Kidney glomerular epithelial cell (primary cell): ENCODE measurements at regions not wholly inside any gene's neighbourhood (a gene's known extent, or its start where the extent isn't known, plus 50 kb on each side); places are given as distances from the start of the nearest gene placed in this dataset.
"Not testable (repeated sequence)": the region's sequence is repeated elsewhere in the genome, so short reads cannot be mapped to it uniquely, and the experiment has no call there.

Experiments
- DNase-seq: peaks from one replicate; lab custom pipeline; 2025; lab: John Stamatoyannopoulos, UW

DNA sequence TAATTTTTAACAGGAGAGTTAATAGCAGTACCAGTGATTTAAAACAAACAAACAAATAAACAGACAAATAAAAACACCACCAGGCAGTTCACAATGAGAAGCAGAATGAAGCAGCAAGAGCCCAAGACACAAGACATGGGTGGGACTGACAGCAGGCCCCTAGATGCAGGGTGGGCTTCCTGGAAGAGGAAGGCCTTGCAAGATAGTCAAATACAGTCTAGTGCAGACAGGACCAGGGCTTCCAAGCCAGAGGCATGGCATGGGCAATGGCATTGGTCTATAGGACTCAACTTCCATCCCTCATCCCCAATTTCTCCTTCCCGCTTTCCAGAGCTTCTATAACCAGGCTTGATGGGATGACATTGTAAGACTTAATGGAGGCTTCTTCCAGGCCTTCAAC is 645.1 kb downstream of the UQCRFS1 start:
- no peak for DNase-seq

DNA sequence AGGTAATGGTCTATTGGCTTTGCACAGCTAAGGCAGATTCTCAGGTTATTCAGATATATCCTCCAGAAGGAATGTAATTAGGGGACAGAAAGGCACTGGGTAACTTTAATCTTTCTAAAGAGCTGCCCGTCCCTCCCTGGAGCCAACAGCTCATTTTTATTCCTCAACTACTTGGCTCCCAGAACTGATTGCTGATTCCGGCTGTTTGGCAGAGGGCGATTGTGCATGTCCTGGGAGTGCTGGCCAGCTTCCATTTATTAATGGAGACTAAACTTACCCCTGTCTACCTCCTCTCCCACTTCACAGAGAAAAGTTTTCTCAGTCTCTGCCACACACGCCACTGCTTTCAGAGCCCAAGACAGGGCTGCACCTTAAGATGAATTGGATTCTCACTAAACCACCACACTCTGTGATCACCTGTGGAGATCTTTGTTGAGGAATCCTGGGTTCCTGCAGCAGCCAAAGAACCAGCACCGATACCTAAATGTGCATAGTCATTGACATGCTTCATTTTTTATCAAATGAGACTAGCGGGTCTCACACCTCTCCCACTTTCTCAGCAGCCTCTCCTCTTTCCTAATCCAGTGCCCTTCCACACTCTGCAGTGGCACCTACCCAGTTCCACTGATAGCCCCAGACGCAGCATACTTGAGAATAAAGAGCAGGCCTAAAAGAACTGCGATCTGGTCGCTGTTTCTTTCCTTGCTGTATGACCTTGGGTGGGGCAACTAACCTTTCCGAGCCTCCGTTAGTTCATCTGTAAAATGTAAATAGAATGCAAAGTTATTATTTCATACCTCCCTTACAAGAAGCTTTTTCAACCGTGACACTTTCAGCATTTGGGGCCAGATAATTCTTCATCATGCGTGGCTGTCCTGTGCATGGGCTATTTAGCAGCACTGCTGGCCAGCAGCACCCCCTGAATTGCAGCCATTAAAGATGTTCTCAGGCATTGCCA is 648.7 kb downstream of the UQCRFS1 start:
- DNase-seq = no peak

DNA sequence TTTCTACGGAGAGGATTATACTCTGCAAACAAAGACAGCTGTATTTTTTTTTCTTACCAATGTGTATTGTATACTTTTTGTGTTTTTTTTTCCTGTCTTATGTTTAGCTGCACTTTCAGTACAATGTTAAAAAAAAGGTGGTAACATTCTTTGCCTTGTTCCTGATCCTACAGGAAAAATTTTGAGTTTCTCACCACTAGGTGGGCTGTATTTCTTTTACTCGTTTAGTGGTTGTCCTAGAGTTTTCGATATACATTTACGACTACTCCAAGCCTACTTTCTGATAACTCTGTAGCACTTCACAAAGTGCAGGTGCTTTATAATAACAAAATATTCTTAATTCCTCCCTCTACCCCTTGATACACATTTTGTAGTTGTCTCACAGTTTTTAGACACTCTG is 652.2 kb downstream of the UQCRFS1 start:
- no peak for DNase-seq

DNA sequence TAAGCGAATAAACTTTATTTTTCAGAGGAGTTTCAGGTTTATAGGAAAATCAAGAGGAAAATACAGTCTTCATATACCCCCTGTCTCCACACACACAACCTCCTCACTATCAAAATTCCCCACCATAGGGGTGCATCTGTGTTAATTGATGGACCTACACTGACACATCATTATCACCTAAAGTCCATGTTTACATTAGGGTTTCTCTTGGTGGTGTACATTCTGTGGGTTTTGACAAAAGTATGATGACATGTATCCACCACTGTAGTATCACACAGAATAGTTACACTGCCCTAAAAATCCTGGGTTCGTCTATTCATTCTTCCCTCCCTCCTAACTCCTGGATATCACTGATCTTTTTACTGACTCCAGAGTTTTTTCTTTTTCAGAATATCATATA is 654.2 kb downstream of the UQCRFS1 start:
- DNase-seq = no peak

DNA sequence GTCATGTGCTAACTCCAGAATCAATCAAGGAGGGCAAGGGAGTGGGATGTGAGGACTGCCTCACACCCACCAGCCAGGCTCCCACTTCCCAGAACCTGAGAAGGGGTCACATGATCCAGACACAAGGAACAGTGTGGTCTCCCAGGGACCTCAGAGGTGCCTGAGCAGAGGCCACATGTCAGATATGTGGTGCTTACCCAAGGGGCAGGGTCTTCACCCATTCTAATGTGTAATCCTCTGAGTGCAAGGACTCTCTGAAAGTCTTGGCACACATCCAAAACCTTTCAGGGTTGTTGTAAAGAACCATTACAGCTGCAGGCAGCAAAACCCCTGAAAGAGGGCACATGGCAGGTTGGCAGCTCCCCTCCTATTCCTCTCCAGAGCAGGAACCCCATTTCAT is 656.6 kb downstream of the UQCRFS1 start:
- no peak for DNase-seq

DNA sequence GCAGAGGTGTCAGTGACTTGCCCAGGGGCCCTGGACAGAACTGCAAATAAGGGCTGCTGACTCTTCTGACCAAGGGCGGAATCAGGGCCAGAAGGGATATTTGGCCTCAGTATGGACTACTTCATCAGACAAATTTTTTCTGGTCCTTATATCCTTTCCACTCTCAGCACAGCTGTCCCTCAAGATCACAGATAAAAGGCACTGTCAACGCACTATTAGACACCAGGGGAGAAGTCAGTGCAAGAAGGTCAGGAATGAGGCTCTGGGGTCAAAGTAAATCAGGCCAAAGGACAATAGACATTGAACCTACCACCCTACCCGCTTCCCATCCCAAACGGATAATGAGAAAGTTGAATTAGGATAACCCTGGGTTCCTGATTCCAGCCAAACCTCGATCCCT is 657.6 kb downstream of the UQCRFS1 start:
- DNase-seq = no peak

DNA sequence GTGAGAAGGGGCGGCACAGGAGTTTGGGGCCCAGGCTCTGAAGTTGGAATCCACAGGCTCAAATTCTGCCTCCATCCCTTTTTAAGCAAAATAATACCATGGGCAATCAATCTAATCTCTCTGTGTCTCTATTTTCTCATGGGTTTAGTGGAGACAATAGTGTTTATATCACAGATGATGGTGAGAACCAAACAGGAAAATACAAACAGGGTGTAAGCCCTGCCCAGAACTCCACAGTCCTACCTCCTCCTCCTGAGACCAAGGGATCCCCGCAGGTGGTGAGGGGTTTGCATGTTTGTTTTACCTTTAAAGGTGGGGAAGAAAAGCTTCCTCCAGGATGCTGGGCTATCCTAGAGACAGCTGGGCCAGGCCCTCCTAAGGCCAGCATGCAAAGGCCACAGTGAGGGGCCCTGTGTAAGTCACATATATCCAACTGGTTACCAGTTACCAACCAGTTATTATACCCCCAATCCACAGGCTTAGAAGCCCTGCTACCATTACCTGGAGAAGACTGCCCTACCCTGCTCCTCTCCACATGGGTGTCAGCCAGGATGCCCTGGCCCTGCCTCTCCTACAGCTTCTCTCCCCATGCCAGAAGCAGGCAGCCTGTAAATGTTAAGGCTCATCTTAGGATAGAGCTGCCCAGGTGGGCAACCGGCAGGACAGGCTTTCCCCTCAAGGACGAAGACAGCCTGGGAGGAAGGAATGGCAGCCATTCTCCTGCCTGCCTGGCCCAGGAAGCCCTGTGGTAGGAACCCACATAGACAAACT is 658.4 kb downstream of the UQCRFS1 start:
- DNase-seq = no peak

DNA sequence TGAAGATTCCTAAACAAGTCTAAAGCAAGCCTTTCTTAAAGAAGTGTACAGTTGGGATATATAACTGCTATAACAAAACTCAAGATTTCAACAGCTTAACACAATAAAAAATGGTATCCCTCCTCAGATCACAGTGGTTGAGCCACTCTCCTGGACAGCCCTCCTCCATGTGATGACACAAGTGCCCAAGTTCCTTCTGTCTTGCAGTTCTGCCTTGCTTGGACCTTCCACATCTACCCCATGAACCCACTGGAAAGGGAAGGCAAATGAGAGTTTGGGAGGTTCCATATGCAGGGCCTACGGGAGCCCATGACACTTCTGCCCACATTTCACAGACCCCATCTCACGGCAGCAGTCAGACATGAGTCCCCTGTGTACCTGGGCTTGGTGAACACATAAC is 659.2 kb downstream of the UQCRFS1 start:
- no peak for DNase-seq

DNA sequence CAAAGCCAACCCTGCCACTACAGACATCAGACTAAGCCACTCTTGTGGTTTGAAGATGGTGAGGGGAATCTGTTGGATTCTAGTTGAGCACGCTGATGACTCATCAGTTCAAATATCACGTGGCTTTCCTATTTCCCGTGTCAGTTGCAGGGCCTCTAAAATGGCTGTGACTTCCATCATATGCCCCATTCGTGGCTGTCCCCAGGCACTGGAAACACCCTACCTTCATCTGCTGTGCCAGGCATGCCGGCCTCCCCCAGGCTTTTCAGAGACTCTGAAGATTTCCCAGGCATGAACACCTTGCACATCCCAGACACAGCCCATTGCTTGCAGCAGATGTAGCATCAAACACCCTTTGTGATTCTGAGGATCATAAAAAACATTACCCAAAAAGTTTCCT is 659.9 kb downstream of the UQCRFS1 start:
- no peak for DNase-seq

DNA sequence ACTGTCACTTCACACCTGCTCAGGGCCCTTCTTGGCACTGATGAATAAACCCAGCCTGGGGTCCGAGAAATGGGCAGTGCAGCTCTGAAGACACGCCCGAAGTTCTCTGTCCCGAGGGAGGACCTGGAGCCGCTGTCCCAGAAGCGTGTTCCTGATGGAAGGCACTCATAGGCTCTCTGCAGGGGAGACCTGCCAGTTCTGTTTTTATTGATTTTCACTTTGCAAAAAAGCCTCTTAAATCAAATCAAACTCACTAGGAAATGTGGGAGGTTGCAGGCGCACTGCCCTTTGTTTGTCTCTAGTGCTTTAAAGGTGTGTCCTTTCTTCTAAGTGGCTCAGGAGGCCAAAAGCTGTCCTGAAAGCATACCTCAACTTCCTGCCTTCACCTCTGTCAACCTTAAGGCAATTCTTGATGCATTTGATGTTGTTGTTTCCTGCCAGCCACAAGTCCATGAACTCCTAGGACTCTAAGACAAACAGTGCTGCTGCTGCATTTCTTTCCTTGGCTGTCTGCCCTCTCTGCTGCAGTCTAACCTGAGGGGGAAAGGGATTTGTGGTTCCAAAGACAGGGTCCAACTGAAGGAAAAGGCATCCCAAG is 663.2 kb downstream of the UQCRFS1 start:
- DNase-seq = no peak

DNA sequence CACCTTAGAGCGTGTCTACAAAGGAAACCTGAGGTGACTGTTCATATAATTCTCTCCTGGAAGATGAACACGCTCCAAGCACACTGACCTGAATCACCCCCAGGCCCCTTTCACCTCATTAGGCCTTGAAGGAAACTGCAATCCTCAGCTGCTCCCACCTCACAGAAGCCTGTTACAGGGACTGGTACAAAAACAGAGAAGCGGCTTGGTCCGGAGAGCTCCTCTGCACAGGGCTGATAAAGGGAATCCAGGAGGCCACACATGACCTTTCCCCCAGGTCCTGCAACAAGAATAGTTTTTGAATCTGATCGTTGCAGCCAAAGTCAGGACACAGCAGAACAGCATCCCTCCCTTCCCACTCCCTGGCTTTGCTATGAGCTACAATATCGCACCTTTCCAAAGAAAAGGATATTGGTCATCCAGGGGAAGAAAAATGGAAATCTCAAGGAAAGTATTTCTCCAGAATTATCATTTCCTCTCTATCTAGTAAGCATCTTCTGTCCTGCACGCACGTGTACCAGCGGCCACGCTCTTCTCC is 666.7 kb downstream of the UQCRFS1 start:
- DNase-seq = no peak

DNA sequence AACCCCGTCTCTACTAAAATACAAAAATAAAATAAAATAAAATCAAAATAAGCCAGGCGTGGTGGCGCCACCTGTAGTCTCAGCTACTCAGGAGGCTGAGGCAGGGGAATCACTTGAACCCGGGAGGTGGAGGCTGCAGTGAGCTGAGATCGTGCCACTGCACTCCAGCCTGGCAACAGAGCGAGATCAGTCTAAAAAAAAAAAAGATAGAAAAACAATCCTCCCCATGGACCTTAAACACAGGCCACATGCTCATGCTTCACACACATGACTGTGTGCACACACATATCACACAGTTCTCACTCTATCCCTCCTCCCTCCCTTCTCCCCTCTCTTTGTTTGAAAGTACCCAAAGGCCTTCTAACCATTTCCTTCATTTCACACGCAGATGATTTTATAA is 667.6 kb downstream of the UQCRFS1 start:
- not testable (repeated sequence) for DNase-seq

DNA sequence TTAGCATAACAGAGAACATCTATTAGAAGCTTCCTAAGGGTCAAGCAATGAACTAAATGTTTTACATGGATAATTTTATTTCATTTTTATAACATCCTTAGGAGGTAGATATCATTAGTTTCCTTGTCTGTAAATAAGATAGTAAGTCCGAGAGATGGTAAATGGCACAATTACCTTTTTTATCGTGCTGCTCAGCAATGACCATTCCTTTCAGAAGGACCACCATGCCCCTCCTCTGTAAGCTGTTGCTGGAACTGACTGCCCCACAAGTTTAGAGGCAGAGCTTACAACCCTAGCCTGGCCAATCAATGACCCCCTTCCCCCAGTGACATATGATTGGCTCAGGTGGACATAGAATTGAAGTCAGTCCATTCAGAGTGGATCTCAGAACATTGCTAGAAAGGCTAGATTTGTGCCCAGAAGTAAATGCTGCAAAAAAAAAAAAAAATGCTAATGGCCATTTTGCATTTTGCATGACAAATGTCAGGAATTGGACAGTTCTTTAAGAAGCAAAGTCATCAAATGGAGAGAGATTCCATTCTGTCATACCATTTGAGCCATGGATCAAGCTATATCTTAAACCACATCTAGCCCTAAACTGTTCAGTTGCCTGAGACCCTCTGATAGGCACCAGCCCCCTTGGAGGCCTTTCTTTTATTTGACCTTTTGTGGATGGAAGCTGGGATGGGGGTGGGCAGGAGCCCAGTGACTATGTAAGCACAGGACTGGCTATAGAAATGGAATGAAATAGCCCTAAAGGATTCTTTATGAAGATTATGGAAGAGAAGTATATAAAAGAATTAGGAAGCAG is 668.3 kb downstream of the UQCRFS1 start:
- DNase-seq = no peak

DNA sequence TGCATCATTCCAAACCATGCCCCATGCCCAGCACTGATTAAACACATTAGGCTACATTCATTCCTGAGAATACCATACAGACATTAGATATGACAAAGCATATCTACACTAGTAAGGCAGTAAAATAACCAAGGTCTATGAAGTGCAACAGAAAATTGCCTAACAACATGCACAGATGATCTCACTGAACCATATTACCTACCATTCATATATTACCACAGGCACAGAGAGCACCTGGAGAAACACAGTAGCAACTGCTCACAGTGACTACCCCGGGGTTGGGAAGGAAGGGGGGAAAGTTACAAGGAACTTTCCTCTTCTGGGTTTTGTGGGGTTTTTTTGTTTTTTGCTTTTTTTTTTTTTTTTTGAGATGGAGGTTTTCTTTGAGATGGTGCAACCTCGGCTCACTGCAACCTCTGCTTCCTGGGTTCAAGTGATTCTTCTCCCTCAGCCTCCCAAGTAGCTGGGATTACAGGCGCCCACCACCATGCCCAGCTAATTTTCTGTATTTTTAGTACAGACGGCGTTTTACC is 669.6 kb downstream of the UQCRFS1 start:
- no peak for DNase-seq

DNA sequence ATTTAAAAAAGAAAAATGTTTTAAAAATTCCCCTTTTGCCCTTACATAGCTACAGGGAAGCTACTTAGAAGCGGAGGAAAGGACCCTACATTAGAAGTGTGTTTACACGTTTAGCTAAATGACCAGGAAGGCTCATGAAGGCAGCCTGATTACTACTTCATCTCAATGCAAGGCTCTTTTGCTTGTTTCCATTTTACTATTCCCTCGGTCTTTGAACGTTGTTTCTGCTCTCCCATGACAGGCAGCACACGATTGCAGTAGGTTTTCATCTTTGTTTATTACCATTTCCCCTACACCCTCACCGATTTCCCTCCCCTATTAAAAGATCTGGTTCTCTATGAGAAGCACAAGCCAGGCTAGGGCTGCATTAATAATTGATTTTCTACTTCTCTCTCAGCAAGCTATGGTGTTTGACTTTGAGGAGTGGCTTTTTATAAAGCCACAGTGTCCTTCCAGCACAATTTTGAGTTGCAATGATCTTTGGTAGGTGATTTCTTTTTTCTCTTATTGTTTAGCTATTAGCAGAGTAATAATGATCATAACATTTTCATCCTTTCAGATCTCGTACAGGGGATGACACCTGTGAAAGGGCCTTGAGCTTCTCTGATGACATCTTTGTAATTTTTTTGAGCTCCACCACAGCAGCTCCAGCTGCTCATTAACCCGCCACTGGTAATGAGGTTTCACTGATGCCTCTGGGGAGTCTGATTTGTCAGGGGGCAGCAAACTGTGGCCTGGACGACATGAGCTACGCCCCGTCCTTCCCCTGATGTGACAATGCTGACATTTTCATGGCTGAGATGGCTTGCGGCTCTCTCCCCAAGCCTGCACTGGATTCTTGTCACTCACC is 670.3 kb downstream of the UQCRFS1 start:
- no peak for DNase-seq

DNA sequence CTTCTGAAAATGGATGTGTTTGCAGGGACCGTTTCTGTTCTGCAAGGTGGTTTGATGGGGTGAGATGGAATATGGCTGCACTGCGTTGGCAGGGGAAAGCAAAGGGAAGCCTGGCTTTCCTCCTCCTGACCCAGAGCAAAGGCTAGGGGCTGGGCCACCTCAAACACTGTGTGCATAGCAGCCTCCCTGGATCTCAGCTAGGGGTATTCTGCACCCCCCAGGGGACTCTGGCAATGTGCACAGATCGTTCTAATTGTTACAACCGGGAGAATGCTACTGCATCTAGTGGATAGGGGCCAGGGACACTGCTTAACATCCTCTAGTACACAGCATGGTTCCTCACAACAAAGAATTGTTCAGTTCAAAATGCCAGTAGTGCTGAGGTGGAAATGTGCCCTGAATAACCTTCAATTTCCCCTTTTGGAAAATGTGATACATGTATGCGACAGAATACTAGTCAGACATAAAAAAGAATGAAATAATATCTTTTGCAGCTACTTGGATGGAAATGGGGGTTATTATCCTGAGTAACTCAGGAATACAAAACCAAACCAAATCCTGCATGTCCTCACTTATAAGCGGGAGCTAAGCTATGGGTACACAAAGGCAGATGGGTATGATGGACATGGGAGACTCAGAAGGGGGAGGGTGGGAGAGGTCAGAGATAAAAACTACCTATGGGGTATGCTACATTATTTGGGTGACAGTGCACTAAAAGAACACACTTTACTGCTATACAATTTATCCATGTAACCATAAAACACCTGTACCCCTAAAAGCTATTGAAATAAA is 671.2 kb downstream of the UQCRFS1 start:
- no peak for DNase-seq

DNA sequence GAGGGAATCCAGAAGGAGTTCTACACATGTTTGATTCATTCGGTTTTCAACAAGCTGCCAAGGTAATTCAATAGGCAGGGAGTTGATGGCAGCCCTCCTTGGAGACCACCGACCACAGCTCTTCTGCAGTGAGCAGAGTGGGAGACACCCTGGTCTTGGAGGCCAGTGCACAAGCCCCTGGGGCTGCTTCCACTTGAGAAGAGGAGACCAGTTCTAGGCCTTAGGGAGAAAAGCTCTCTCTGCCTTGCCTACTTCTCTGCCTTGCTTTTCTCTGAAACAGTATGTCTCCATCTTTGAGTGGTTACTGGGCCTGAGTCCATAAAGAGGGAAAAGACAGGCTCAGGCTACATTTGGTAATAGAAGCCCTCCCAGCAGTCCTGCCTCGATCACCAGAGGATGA is 671.9 kb downstream of the UQCRFS1 start:
- DNase-seq = no peak

DNA sequence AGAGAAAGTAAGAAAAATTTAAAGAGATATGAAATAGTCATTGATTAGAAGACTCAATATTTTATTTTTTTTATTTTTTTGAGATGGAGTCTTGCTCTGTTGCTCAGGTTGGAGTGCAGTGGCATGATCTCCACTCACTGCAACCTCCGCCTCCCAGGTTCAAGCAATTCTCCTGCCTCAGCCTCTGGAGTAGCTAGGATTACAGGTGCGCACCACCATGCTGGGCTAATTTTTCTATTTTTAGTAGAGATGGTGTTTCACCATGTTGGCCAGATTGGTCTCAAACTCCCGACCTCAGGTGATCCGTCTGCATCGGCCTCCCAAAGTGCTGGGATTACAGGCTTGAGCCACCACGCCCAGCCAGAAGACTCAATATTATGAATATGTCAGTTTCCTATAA is 672.6 kb downstream of the UQCRFS1 start:
- not testable (repeated sequence) for DNase-seq

DNA sequence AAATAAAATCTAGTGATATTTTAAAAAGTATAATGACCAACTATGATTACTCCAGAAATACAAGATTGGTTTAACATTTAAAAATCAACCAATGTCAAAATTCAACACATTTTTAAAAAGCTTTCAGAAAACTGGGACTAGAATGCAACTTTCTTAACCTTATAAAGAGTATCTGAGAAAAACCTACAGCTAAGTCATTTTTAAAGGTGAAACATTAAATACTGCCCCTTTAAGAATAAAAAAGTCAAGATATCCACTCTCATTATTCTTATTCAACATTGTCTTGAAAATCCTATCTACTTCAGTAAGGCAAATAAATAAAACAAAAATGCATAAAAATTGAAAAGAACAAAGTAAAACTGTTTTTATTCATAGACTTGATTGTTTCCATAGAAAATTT is 673.2 kb downstream of the UQCRFS1 start:
- no peak for DNase-seq

DNA sequence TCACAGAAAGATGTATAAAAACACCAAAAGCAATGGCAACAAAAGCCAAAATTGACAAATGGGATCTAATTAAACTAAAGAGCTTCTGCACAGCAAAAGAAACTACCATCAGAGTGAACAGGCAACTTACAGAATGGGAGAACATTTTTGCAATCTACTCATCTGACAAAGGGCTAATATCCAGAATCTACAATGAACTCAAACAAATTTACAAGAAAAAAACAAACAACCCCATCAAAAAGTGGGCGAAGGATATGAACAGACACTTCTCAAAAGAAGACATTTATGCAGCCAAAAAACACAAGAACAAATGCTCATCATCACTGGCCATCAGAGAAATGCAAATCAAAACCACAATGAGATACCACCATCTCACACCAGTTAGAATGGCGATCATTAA is 674.4 kb downstream of the UQCRFS1 start:
- DNase-seq = not testable (repeated sequence)
